Psoas muscle (tissue), 7 donors: ENCODE measurements at regions not wholly inside any gene's neighbourhood (a gene's known extent, or its start where the extent isn't known, plus 50 kb on each side); places are given as distances from the start of the nearest gene placed in this dataset.

Experiments used
- ATAC-seq, 4 donors: fragments of 200-7000 bp; cut with Tn5 transposase; one replicate each; pipeline ENCODE4 v1.9.1; 2020; ENCODE audit warnings: moderate library complexity in 3 of 4, mild to moderate bottlenecking in 2 of 4
- DNase-seq, 2 donors: peaks; one replicate each; pipeline ENCODE4 v3.0.0-alpha.2; 2020
- H3K27ac ChIP-seq: fragments of 200-600 bp; one replicate; pipeline ENCODE4 v1.8.0; 2022
- H3K27me3 ChIP-seq, 3 donors: fragments of 200-600 bp in 1 of 3; one replicate each; pipeline versions ENCODE4 v1.6.1 to v1.8.0; 2013 to 2022; ENCODE audit warnings: low read length in 2 of 3, mild to moderate bottlenecking in 2 of 3, moderate library complexity in 1 of 3; ENCODE audit not compliant: insufficient read depth in 3 of 3
- H3K36me3 ChIP-seq, 2 donors: fragments of 200-600 bp in 1 of 2; one replicate each; pipeline versions ENCODE4 v1.6.1 to v1.8.0; 2013 to 2022; ENCODE audit warnings: low read depth in 1 of 2, mild to moderate bottlenecking in 1 of 2, moderate library complexity in 1 of 2; ENCODE audit not compliant: insufficient read depth in 1 of 2
- H3K4me1 ChIP-seq: fragments of 200-600 bp; one replicate; pipeline ENCODE4 v1.8.0; 2022
- H3K4me3 ChIP-seq: fragments of 200-600 bp; one replicate; pipeline ENCODE4 v1.8.0; 2022; ENCODE audit warnings: mild to moderate bottlenecking
- H3K9me3 ChIP-seq: fragments of 200-600 bp; one replicate; pipeline ENCODE4 v1.8.0; 2022
- WGBS, 3 donors: extraction: QIAGEN DNeasy Blood & Tissue Kit; methylation state at CpG; one replicate each; pipeline versions ENCODE4 v1.1.6 to v1.1.7; 2013; 5-methylcytosine and 5-hydroxymethylcytosine counted together
- intact Hi-C, 2 donors: fragments of 100-400 bp; cut with DNase I; formaldehyde crosslinking; loops; one replicate each; pipeline versions ENCODE4 v1.11.0 to v1.14.2; 2022
- TF ChIP-seq, protein P1 (sequence below): fragments of 200-600 bp; IDR thresholded peaks from one replicate; pipeline ENCODE4 v1.8.0; 2022; ENCODE audit warnings: antibody characterized with exemption
- donor health status: healthy with polysubstance abuse.
- donor health status: DM: no; HTN: no; CAD: no; lungs with moderate emphysema.
- donor health status: Bipolar disorder and iron deficiency.
- donor health status: healthy.
- donor health status: DM: yes; HTN: yes; CAD: no.
- donor health status: DM: no; HTN: no; CAD: no.
- donor health status: DM: yes; HTN: yes; CAD: no.

DNA sequence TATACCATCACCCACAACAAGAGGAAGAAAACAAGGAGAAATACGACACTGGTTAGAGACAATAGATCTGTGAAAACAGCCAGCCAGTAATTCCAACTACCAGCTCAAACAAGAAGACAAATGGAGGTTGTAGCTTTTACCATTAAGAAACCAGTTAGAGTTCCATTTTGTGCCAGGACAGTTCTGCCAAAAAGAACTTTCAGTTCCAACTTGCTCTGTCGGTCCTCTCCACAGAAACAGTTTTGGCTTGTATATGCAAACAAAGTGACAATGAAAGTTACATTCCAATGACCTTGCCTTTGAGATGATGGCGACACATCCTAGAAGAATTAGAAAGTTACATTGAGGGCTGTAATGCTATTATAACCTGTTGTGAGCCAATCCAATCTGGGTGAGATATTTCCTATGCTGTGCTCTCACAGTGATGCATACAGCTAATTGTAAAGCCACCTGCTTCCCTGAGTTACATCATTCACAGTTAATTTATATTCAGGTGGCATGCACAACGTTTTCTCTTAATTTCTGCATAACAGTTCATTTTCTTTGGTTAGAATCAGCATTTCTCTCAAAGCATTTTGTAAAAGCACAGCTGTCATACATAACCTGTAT is 1378.4 kb upstream of the PIK3C3 start:
- no peak overlapping the region for H3K4me3 ChIP-seq
- ATAC-seq (no peak), DNase-seq (no peak)
- no peak overlapping the region for H3K27ac ChIP-seq
- TF ChIP-seq, protein P1, sequence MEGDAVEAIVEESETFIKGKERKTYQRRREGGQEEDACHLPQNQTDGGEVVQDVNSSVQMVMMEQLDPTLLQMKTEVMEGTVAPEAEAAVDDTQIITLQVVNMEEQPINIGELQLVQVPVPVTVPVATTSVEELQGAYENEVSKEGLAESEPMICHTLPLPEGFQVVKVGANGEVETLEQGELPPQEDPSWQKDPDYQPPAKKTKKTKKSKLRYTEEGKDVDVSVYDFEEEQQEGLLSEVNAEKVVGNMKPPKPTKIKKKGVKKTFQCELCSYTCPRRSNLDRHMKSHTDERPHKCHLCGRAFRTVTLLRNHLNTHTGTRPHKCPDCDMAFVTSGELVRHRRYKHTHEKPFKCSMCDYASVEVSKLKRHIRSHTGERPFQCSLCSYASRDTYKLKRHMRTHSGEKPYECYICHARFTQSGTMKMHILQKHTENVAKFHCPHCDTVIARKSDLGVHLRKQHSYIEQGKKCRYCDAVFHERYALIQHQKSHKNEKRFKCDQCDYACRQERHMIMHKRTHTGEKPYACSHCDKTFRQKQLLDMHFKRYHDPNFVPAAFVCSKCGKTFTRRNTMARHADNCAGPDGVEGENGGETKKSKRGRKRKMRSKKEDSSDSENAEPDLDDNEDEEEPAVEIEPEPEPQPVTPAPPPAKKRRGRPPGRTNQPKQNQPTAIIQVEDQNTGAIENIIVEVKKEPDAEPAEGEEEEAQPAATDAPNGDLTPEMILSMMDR, result no peak
- no peaks in the 10 kb centered on the region for H3K27me3 ChIP-seq
- H3K36me3 ChIP-seq, result no peaks in the 10 kb centered on the region
- WGBS, 3 donors, result 32 to 40% (median 34%) methylated on average over 4 of the region's 4 CpGs
- H3K9me3 ChIP-seq, result no peaks in the 10 kb centered on the region
- intact Hi-C loops, result no loop called here
- H3K4me1 ChIP-seq, result no peaks in the 10 kb centered on the region

DNA sequence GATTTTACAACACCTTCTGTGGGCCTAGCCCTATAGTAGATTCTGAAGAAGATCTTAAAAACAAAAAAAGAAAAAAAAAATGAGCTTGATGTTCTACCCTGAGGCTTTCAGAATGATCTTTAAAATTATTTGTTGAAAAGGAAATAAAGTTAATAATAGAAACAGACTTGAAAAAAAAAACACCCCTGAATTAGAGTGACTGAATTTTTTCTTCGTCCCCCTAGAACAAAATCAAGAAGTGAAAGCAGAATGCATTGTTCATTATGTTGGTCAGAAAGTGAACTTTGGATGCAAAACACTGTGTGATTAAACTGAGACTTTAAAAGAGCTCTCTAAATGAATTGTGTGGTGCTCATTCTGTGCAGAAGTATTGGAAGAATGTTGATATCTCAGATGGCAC is 1384.4 kb upstream of the PIK3C3 start:
- WGBS, 3 donors, result 69 to 72% (median 70%) methylated on average over 1 of the region's 1 CpG
- DNase-seq (no peak), ATAC-seq (no peak)
- H3K4me1 ChIP-seq, result no peaks in the 10 kb centered on the region
- no peak overlapping the region for H3K27ac ChIP-seq
- no peaks in the 10 kb centered on the region for H3K27me3 ChIP-seq
- intact Hi-C loops, result no loop called here
- H3K36me3 ChIP-seq, result no peaks in the 10 kb centered on the region
- TF ChIP-seq, protein P1, result no peak
- H3K9me3 ChIP-seq, result no peaks in the 10 kb centered on the region
- no peak overlapping the region for H3K4me3 ChIP-seq

DNA sequence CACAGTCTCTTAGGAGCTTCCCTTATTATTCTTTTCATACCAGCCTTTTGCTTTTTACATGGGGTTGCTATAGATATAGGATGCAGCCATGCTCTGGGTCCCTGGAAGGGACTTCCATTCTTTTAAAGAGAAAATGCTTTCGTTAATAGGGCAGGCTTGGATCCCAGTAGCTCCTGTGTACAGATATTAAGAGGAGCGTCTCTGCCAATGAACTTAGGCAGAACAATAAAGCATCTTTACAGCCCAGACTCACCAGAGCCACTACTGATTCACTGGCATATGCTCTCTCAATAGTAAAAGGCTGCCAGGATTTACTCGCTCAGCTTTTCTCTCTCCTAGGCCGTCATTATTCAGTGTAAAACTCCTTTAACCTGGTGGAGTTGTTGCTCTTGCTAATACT is 1385.4 kb upstream of the PIK3C3 start:
- H3K27me3 ChIP-seq, result no peaks in the 10 kb centered on the region
- H3K4me3 ChIP-seq, result no peak overlapping the region
- TF ChIP-seq, protein P1, result no peak
- no peak overlapping the region for H3K27ac ChIP-seq
- ATAC-seq, result no peak
- H3K36me3 ChIP-seq, result no peaks in the 10 kb centered on the region
- WGBS, 3 donors, result 67 to 82% (median 70%) methylated on average over 4 of the region's 4 CpGs
- intact Hi-C loops, result no loop called here
- no peaks in the 10 kb centered on the region for H3K9me3 ChIP-seq
- no peak for DNase-seq
- H3K4me1 ChIP-seq, result no peaks in the 10 kb centered on the region

DNA sequence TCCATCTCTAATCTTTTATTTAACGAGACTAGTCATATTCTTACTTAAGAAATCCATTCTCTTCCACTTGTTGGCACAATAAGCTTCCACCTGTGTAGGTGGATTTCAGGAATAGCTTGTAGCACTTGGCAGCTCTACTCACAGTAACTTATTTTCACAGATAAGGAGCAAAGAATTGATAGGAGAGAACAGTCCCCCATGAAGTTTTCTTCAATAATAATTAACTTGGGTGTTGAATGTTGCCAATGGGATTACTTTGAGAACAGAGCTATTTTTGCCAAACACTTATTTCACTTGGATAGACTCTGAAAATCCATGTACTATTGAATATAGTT is 1388.6 kb upstream of the PIK3C3 start:
- intact Hi-C loops, result no loop called here
- H3K36me3 ChIP-seq, result no peaks in the 10 kb centered on the region
- DNase-seq (no peak), ATAC-seq (no peak)
- no peak overlapping the region for H3K4me3 ChIP-seq
- H3K27me3 ChIP-seq, result no peaks in the 10 kb centered on the region
- WGBS, 3 donors, result 69 to 77% (median 76%) methylated on average over 1 of the region's 1 CpG
- H3K4me1 ChIP-seq, result no peaks in the 10 kb centered on the region
- H3K27ac ChIP-seq, result no peak overlapping the region
- no peaks in the 10 kb centered on the region for H3K9me3 ChIP-seq
- TF ChIP-seq, protein P1, result no peak

DNA sequence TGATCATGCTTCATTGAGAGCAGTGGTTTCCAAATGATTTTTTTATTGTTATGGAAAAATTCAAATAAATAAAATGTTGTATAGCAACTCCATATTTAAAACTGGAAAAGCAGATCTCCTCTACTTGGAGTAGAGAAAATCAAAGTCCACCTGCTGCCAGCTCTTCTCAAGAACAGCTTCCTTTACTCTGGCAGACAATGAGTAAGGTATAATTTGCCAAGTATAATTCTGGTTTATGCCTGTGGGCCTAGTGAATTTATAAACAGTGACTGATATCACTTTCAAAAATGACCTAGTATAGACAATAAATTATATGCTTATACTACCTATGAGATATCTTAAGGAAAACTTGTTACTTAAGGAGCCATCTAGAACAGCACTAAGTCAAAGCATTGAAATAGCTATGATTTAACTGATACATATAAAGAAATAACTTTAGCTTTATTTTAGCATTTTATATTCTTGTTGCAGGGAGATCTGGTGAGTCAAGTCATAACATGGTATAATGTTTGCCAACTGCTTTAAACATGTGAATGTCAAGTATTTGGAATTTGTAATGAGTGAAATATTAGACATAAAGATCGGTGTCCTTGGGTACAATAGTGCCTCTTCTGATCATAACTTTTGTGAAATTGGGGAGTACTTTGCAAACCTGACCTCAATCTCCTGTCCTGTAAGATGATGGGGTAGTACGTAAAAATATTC is 1389.1 kb upstream of the PIK3C3 start:
- 18 to 45% (median 43%) methylated on average over 2 of the region's 2 CpGs for WGBS, 3 donors
- H3K27ac ChIP-seq, result no peak overlapping the region
- no peaks in the 10 kb centered on the region for H3K36me3 ChIP-seq
- TF ChIP-seq, protein P1, result no peak
- ATAC-seq (no peak), DNase-seq (no peak)
- no peaks in the 10 kb centered on the region for H3K27me3 ChIP-seq
- H3K4me1 ChIP-seq, result no peaks in the 10 kb centered on the region
- intact Hi-C loops, result no loop called here
- no peak overlapping the region for H3K4me3 ChIP-seq
- no peaks in the 10 kb centered on the region for H3K9me3 ChIP-seq
